Spinal cord (tissue), 10 donors: ENCODE measurements at regions not wholly inside any gene's neighbourhood (a gene's known extent, or its start where the extent isn't known, plus 50 kb on each side); places are given as distances from the start of the nearest gene placed in this dataset. TPM values are rescaled to one million over a fixed set of nuclear protein-coding genes. Genes with fewer than 3 reads are reported as not detected.
"Not testable (repeated sequence)": the region's sequence is repeated elsewhere in the genome, so short reads cannot be mapped to it uniquely, and the experiment has no call there.

Experiments used
- DNase-seq, 6 donors: peaks; one replicate each; pipeline versions ENCODE4 v3.0.0 to v3.0.0-alpha.2; 2013 to 2015; ENCODE audit warnings: low spot score in 6 of 6, low read depth in 4 of 6
- H3K27ac ChIP-seq: one replicate; pipeline ENCODE4 v1.5.1; 2013; ENCODE audit warnings: low read depth, low read length, control low read depth
- H3K27me3 ChIP-seq: one replicate; pipeline ENCODE4 v1.6.1; 2013; ENCODE audit warnings: low read length; ENCODE audit not compliant: control insufficient read depth, insufficient read depth
- H3K36me3 ChIP-seq: one replicate; pipeline ENCODE4 v1.6.1; 2013; ENCODE audit warnings: low read length; ENCODE audit not compliant: control insufficient read depth, insufficient read depth
- H3K4me1 ChIP-seq: one replicate; pipeline ENCODE4 v1.6.1; 2013; ENCODE audit warnings: low read length; ENCODE audit not compliant: control insufficient read depth, insufficient read depth
- H3K4me3 ChIP-seq: one replicate; pipeline ENCODE4 v1.5.1; 2013; ENCODE audit warnings: low read depth, low read length, control low read depth
- H3K9me3 ChIP-seq: one replicate; pipeline ENCODE4 v1.6.1; 2013; ENCODE audit warnings: low read length; ENCODE audit not compliant: control insufficient read depth, insufficient read depth
- WGBS: methylation state at CpG from one replicate; pipeline ENCODE4 v1.1.5; 2013; ENCODE audit warnings: missing lambda C conversion rate; ENCODE audit not compliant: insufficient coverage; 5-methylcytosine and 5-hydroxymethylcytosine counted together
- small RNA-seq: library from RNA; depleted of rRNA; stranded (forward); fragments of <200 nt; gene quantifications from one replicate; pipeline ENCODE3, GENCODE V24; 2014; ENCODE audit warnings: low replicate concordance
- donor health status: healthy.

- not testable (repeated sequence) for H3K27me3 ChIP-seq, H3K4me3 ChIP-seq, H3K4me1 ChIP-seq, H3K36me3 ChIP-seq, H3K9me3 ChIP-seq, H3K27ac ChIP-seq
- 41% methylated on average over 4 of the region's 4 CpGs for WGBS
- peak in 1 of 6 donors; percentile 66 for DNase-seq
Measured at GRCh38 chr20:41685145-41685544, 67.0 kb upstream of the CHD6 start.

GRCh38 chr20:41678799-41679198, 60.6 kb upstream of the CHD6 start:
- Histone ChIP-seq H3K4me1 (no peaks in the 10 kb centered on the region), H3K36me3 (no peaks in the 10 kb centered on the region), H3K27me3 (no peaks in the 10 kb centered on the region), H3K27ac (no peak overlapping the region), H3K4me3 (no peak overlapping the region), H3K9me3 (no peaks in the 10 kb centered on the region)
- no peak for DNase-seq
- WGBS = no CpG with 5 or more reads among the region's 2 CpGs

GRCh38 chr20:41672282-41672681, 54.1 kb upstream of the CHD6 start:
- WGBS = 100% methylated on average over 1 of the region's 3 CpGs
- Histone ChIP-seq H3K27ac (no peak overlapping the region), H3K27me3 (peaks cover 2% of the 10 kb centered on the region)

GRCh38 chr20:41671143-41671542, 53.0 kb upstream of the CHD6 start:
- Histone ChIP-seq H3K4me1 (no peaks in the 10 kb centered on the region), H3K27ac (no peak overlapping the region), H3K9me3 (no peaks in the 10 kb centered on the region), H3K27me3 (peaks cover 2% of the 10 kb centered on the region), H3K4me3 (no peak overlapping the region), H3K36me3 (no peaks in the 10 kb centered on the region)
- WGBS = 100% methylated on average over 1 of the region's 6 CpGs
- no peak for DNase-seq

More at GRCh38 chr20:41672282-41672681, 54.1 kb upstream of the CHD6 start:
- Histone ChIP-seq H3K4me3 (no peak overlapping the region), H3K4me1 (no peaks in the 10 kb centered on the region), H3K9me3 (no peaks in the 10 kb centered on the region), H3K36me3 (no peaks in the 10 kb centered on the region)
- DNase-seq = no peak

GRCh38 chr20:41670631-41671030, 52.5 kb upstream of the CHD6 start:
- WGBS = 89% methylated on average over 5 of the region's 6 CpGs
- H3K9me3 ChIP-seq = no peaks in the 10 kb centered on the region

GRCh38 chr20:41669708-41670263, 51.6 kb upstream of the CHD6 start:
- H3K27me3 ChIP-seq = peaks cover 2% of the 10 kb centered on the region
- H3K36me3 ChIP-seq = no peaks in the 10 kb centered on the region
- H3K4me1 ChIP-seq = no peaks in the 10 kb centered on the region
- no peak for DNase-seq
- no peak overlapping the region for H3K4me3 ChIP-seq
- no peak overlapping the region for H3K27ac ChIP-seq
- H3K9me3 ChIP-seq = no peaks in the 10 kb centered on the region
- 49% methylated on average over 6 of the region's 6 CpGs for WGBS

More at GRCh38 chr20:41670631-41671030, 52.5 kb upstream of the CHD6 start:
- no peaks in the 10 kb centered on the region for H3K4me1 ChIP-seq
- no peaks in the 10 kb centered on the region for H3K36me3 ChIP-seq
- no peak overlapping the region for H3K27ac ChIP-seq
- peaks cover 2% of the 10 kb centered on the region for H3K27me3 ChIP-seq
- no peak overlapping the region for H3K4me3 ChIP-seq
- no peak for DNase-seq

- DNase-seq = no peak
- no peak overlapping the region for H3K27ac ChIP-seq
- no CpG with 5 or more reads among the region's 1 CpG for WGBS
- H3K36me3 ChIP-seq = no peaks in the 10 kb centered on the region
- H3K9me3 ChIP-seq = no peaks in the 10 kb centered on the region
- no peak overlapping the region for H3K4me3 ChIP-seq
- H3K4me1 ChIP-seq = no peaks in the 10 kb centered on the region
- H3K27me3 ChIP-seq = peaks cover 2% of the 10 kb centered on the region
Measured at GRCh38 chr20:41668057-41668749, 50.0 kb upstream of the CHD6 start.

Small RNA genes lying in the stretch of these regions (small RNA-seq; reads per million reads assigned to genes)
- gene RF00568 (not detected), gene RNU6-1018P (not detected)
